H9 (cell line): ENCODE measurements at regions not wholly inside any gene's neighbourhood (a gene's known extent, or its start where the extent isn't known, plus 50 kb on each side); places are given as distances from the start of the nearest gene placed in this dataset.

Source experiments
- DNase-seq: peaks from one replicate; pipeline ENCODE4 v3.0.0-alpha.2; 2017
- H2AFZ ChIP-seq: one replicate; pipeline ENCODE4 v1.6.1; 2013; ENCODE audit warnings: mild to moderate bottlenecking, low read length, control low read depth, moderate library complexity
- H2AK5ac ChIP-seq: 2 replicates; pipeline ENCODE4 v1.6.1; 2013; ENCODE audit warnings: low read length, control low read depth, mixed read lengths; ENCODE audit not compliant: insufficient read length
- H2BK120ac ChIP-seq: one replicate; pipeline ENCODE4 v1.6.1; 2013; ENCODE audit warnings: low read depth, mild to moderate bottlenecking, low read length, control low read depth, inconsistent platforms; ENCODE audit not compliant: poor library complexity, severe bottlenecking
- H2BK12ac ChIP-seq: 2 replicates; pipeline ENCODE4 v1.6.1; 2013; ENCODE audit warnings: low read length, control low read depth, mixed read lengths, low read depth; ENCODE audit not compliant: insufficient read length
- H2BK15ac ChIP-seq: 2 replicates; pipeline ENCODE4 v1.6.1; 2013; ENCODE audit warnings: low read depth, low read length, control low read depth
- H2BK20ac ChIP-seq: one replicate; pipeline ENCODE4 v1.6.1; 2013; ENCODE audit warnings: low read depth, mild to moderate bottlenecking, low read length, control low read depth, inconsistent platforms; ENCODE audit not compliant: poor library complexity, severe bottlenecking
- H2BK5ac ChIP-seq: 2 replicates; pipeline ENCODE4 v1.6.1; 2013; ENCODE audit warnings: low read length, control low read depth, mixed read lengths; ENCODE audit not compliant: insufficient read length
- H3K14ac ChIP-seq: 2 replicates; pipeline ENCODE4 v1.6.1; 2013; ENCODE audit warnings: low read length, control low read depth; ENCODE audit not compliant: insufficient read depth
- H3K18ac ChIP-seq: 2 replicates; pipeline ENCODE4 v1.6.1; 2013; ENCODE audit warnings: low read depth, mild to moderate bottlenecking, mixed read lengths, low read length, control low read depth; ENCODE audit not compliant: insufficient read length
- H3K23ac ChIP-seq: 2 replicates; pipeline ENCODE4 v1.6.1; 2013; ENCODE audit warnings: low read length, control low read depth, mixed read lengths, low read depth; ENCODE audit not compliant: insufficient read length
- H3K23me2 ChIP-seq: 2 replicates; pipeline ENCODE4 v1.6.1; 2013; ENCODE audit warnings: low read depth, mild to moderate bottlenecking, mixed read lengths, low read length, control low read depth; ENCODE audit not compliant: insufficient read length, poor library complexity, severe bottlenecking
- H3K27ac ChIP-seq: 2 replicates; pipeline ENCODE4 v1.5.1; 2013; ENCODE audit warnings: low read length, control low read depth, mixed read lengths, low read depth; ENCODE audit not compliant: insufficient read length
- H3K27me3 ChIP-seq: 2 replicates; pipeline ENCODE4 v1.6.1; 2013; ENCODE audit warnings: low read length, control low read depth, inconsistent platforms; ENCODE audit not compliant: insufficient read depth
- H3K4ac ChIP-seq: 2 replicates; pipeline ENCODE4 v1.6.1; 2013; ENCODE audit warnings: low read depth, mild to moderate bottlenecking, control low read depth, inconsistent platforms, low read length, moderate library complexity
- H3K4me1 ChIP-seq: 2 replicates; pipeline ENCODE4 v1.6.1; 2013; ENCODE audit warnings: low read length, control low read depth, inconsistent platforms; ENCODE audit not compliant: insufficient read depth
- H3K4me2 ChIP-seq: 2 replicates; pipeline ENCODE4 v1.6.1; 2013; ENCODE audit warnings: low read length, control low read depth, mixed read lengths; ENCODE audit not compliant: insufficient read length, insufficient read depth
- H3K56ac ChIP-seq: 2 replicates; pipeline ENCODE4 v1.6.1; 2013; ENCODE audit warnings: low read depth, mild to moderate bottlenecking, mixed read lengths, low read length, control low read depth; ENCODE audit not compliant: insufficient read length
- H3K79me1 ChIP-seq: 2 replicates; pipeline ENCODE4 v1.6.1; 2013; ENCODE audit warnings: low read depth, mild to moderate bottlenecking, moderate library complexity, low read length, control low read depth, inconsistent platforms; ENCODE audit not compliant: insufficient read depth, poor library complexity, severe bottlenecking
- H3K79me2 ChIP-seq: 2 replicates; pipeline ENCODE4 v1.6.1; 2013; ENCODE audit warnings: low read length, control low read depth, inconsistent platforms; ENCODE audit not compliant: insufficient read depth
- H3K9ac ChIP-seq: 2 replicates; pipeline ENCODE4 v1.6.1; 2013; ENCODE audit warnings: low read length, control low read depth, mixed read lengths; ENCODE audit not compliant: insufficient read length; ENCODE audit errors: extremely low read depth
- H3K9me3 ChIP-seq: one replicate; pipeline ENCODE4 v1.6.1; 2013; ENCODE audit warnings: low read depth, low read length, inconsistent platforms; ENCODE audit not compliant: control insufficient read depth
- H3T11ph ChIP-seq: one replicate; pipeline ENCODE4 v1.6.1; 2013; ENCODE audit warnings: mild to moderate bottlenecking, low read length, control low read depth, inconsistent platforms
- H4K20me1 ChIP-seq: one replicate; pipeline ENCODE4 v1.6.1; 2013; ENCODE audit not compliant: control insufficient read depth, insufficient read length, insufficient read depth
- H4K5ac ChIP-seq: 2 replicates; pipeline ENCODE4 v1.6.1; 2013; ENCODE audit warnings: low read depth, mild to moderate bottlenecking, mixed read lengths, low read length, control low read depth; ENCODE audit not compliant: insufficient read length
- H4K8ac ChIP-seq: replicated peaks from 2 replicates; pipeline ENCODE4 v1.6.1; 2013; ENCODE audit warnings: low read length, control low read depth, mixed read lengths, low read depth; ENCODE audit not compliant: insufficient read length
- H4K91ac ChIP-seq: 2 replicates; pipeline ENCODE4 v1.6.1; 2013; ENCODE audit warnings: low read depth, mild to moderate bottlenecking, moderate library complexity, mixed read lengths, low read length, control low read depth; ENCODE audit not compliant: insufficient read length
- H3K27ac Mint-ChIP-seq, 3 experiments: 2 replicates in 2 of 3; 3 replicates in 1 of 3; pipeline ENCODE4 v1.8.0; 2020 to 2021; ENCODE audit warnings: mixed read lengths in 3 of 3, mild to moderate bottlenecking in 1 of 3, moderate library complexity in 1 of 3
- H3K27me3 Mint-ChIP-seq: 2 replicates; pipeline ENCODE4 v1.8.0; 2021; ENCODE audit warnings: low read depth, mild to moderate bottlenecking, moderate library complexity, mixed read lengths
- H3K36me3 Mint-ChIP-seq, 3 experiments: 2 replicates in 2 of 3; 3 replicates in 1 of 3; pipeline ENCODE4 v1.8.0; 2020 to 2021; ENCODE audit warnings: low read depth in 3 of 3, mixed read lengths in 3 of 3; ENCODE audit not compliant: insufficient read depth in 1 of 3
- H3K4me1 Mint-ChIP-seq, 2 experiments: 2 replicates each; pipeline ENCODE4 v1.8.0; 2020; ENCODE audit warnings: mixed read lengths in 2 of 2
- H3K4me3 Mint-ChIP-seq, 2 experiments: 2 replicates in 1 of 2; 3 replicates in 1 of 2; pipeline ENCODE4 v1.8.0; 2020 to 2021; ENCODE audit warnings: mild to moderate bottlenecking in 2 of 2, mixed read lengths in 2 of 2, moderate library complexity in 1 of 2
- H3K9me3 Mint-ChIP-seq, 2 experiments: 2 replicates in 1 of 2; 3 replicates in 1 of 2; pipeline ENCODE4 v1.8.0; 2020; ENCODE audit warnings: mild to moderate bottlenecking in 2 of 2, mixed read lengths in 2 of 2, moderate library complexity in 1 of 2
- WGBS: extraction: QIAGEN DNeasy Blood & Tissue Kit; methylation state at CpG from one replicate; pipeline ENCODE4 v1.1.7; 2013; ENCODE audit warnings: missing lambda C conversion rate, low lambda C conversion rate, mixed read lengths; ENCODE audit not compliant: insufficient read length; ENCODE audit errors: extremely low coverage; 5-methylcytosine and 5-hydroxymethylcytosine counted together
- TF ChIP-seq, protein P1 (sequence below): fragments of 200-600 bp; sonication (generic); conservative IDR thresholded peaks from 3 replicates; pipeline ENCODE4 v1.8.0; 2021; ENCODE audit warnings: antibody characterized with exemption, mild to moderate bottlenecking

DNA sequence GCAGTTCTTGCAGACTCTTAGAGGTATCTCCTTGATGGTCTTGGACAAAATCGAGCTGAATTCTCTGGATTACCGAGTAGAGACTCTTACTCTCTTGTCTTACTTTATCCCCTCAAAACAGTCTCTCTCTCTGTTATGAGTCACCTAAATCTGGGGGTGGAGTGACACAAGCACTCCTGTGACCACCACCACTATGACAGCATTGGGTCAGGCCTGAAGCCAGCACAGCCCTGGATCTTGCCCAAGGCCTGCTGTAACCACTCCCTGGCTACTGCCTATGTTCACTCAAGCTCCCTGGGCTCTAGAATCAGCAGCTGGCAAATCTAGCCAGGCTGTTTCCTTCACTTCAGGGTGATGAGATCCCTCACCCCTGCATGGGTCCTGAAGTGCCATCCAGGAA, 662.5 kb downstream of the LUZP2 start:
- Histone ChIP-seq H3K4me1 (no peaks in the 10 kb centered on the region), H3K79me1 (no peaks in the 10 kb centered on the region), H3K27me3 (no peaks in the 10 kb centered on the region), H2BK5ac (no peak overlapping the region), H3K14ac (no peak overlapping the region), H3K23ac (no peak overlapping the region), H2BK120ac (no peak overlapping the region), H3K4me2 (no peak overlapping the region), H2AK5ac (no peak overlapping the region), H2AFZ (no peak overlapping the region), H3K56ac (no peak overlapping the region), H3K23me2 (no peaks in the 10 kb centered on the region), H3K18ac (no peak overlapping the region), H3K27ac (no peak overlapping the region), H4K5ac (no peak overlapping the region), H3K4ac (no peak overlapping the region), H2BK12ac (no peak overlapping the region), H4K91ac (no peak overlapping the region), H3K9ac (no peak overlapping the region), H3T11ph (no peak overlapping the region), H3K9me3 (no peaks in the 10 kb centered on the region), H2BK20ac (no peak overlapping the region), H2BK15ac (no peak overlapping the region), H4K20me1 (no peaks in the 10 kb centered on the region), H4K8ac (no peak overlapping the region), H3K79me2 (no peaks in the 10 kb centered on the region)
- Mint-ChIP-seq H3K9me3 (peaks cover 8 to 11% of the 10 kb centered on the region in 2 experiments; a peak in 2 of 5 replicates), H3K4me1 (no peaks in the 10 kb centered on the region), H3K27ac (no peak overlapping the region), H3K4me3 (no peak overlapping the region), H3K27me3 (no peaks in the 10 kb centered on the region), H3K36me3 (no peaks in the 10 kb centered on the region)
- no peak for DNase-seq
- no CpG with 5 or more reads among the region's 2 CpGs for WGBS
- TF ChIP-seq, protein P1, sequence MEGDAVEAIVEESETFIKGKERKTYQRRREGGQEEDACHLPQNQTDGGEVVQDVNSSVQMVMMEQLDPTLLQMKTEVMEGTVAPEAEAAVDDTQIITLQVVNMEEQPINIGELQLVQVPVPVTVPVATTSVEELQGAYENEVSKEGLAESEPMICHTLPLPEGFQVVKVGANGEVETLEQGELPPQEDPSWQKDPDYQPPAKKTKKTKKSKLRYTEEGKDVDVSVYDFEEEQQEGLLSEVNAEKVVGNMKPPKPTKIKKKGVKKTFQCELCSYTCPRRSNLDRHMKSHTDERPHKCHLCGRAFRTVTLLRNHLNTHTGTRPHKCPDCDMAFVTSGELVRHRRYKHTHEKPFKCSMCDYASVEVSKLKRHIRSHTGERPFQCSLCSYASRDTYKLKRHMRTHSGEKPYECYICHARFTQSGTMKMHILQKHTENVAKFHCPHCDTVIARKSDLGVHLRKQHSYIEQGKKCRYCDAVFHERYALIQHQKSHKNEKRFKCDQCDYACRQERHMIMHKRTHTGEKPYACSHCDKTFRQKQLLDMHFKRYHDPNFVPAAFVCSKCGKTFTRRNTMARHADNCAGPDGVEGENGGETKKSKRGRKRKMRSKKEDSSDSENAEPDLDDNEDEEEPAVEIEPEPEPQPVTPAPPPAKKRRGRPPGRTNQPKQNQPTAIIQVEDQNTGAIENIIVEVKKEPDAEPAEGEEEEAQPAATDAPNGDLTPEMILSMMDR = no peak
